H1 (cell line): ENCODE measurements at regions not wholly inside any gene's neighbourhood (a gene's known extent, or its start where the extent isn't known, plus 50 kb on each side); places are given as distances from the start of the nearest gene placed in this dataset.

Experiments used
- CTCF ChIA-PET: fragments of 300-600 bp; sonication (Branson Sonifier 250); formaldehyde crosslinking; loops from one replicate; lab custom pipeline; 2021; ENCODE audit not compliant: partially characterized antibody; lab: Charles Lee
- POLR2A ChIA-PET: fragments of 300-600 bp; sonication (Branson Sonifier 250); formaldehyde crosslinking; loops from one replicate; lab custom pipeline; 2021; ENCODE audit warnings: inconsistent platforms; ENCODE audit not compliant: partially characterized antibody; lab: Charles Lee
- DNase-seq, 2 experiments: peaks; one replicate each; pipeline versions ENCODE4 v3.0.0 to v3.0.0-alpha.2; 2010 to 2022; ENCODE audit warnings: low spot score in 2 of 2, low read depth in 1 of 2, mixed read lengths in 1 of 2
- FAIRE-seq: peaks from 2 replicates; lab custom pipeline; 2011; peaks lifted over from hg19 to GRCh38; lab: Jason Lieb, UNC
- H2AFZ ChIP-seq: 2 replicates; pipeline ENCODE4 v1.8.1; 2012; ENCODE audit warnings: low read length, inconsistent platforms
- H2AK5ac ChIP-seq: 2 replicates; pipeline ENCODE4 v1.6.1; 2013; ENCODE audit warnings: low read depth, low read length
- H2BK120ac ChIP-seq: replicated peaks from 2 replicates; pipeline ENCODE3; 2013; ENCODE audit warnings: low read depth, low read length, inconsistent platforms
- H2BK12ac ChIP-seq: 2 replicates; pipeline ENCODE4 v1.6.1; 2013; ENCODE audit warnings: low read depth, low read length
- H2BK15ac ChIP-seq: 2 replicates; pipeline ENCODE4 v1.6.1; 2013; ENCODE audit warnings: low read length
- H2BK20ac ChIP-seq: 2 replicates; pipeline ENCODE4 v1.6.1; 2013; ENCODE audit warnings: low read length
- H2BK5ac ChIP-seq: 2 replicates; pipeline ENCODE4 v1.6.1; 2013; ENCODE audit warnings: low read depth, low read length
- H3K14ac ChIP-seq: 2 replicates; pipeline ENCODE4 v1.6.1; 2013; ENCODE audit warnings: inconsistent platforms; ENCODE audit not compliant: insufficient read length
- H3K18ac ChIP-seq: 2 replicates; pipeline ENCODE4 v1.6.1; 2013; ENCODE audit warnings: low read length; ENCODE audit errors: extremely low read depth
- H3K23ac ChIP-seq: 2 replicates; pipeline ENCODE4 v1.6.1; 2013; ENCODE audit warnings: inconsistent platforms; ENCODE audit not compliant: insufficient read length
- H3K23me2 ChIP-seq: 2 replicates; pipeline ENCODE4 v1.6.1; 2013; ENCODE audit warnings: low read depth, low read length
- H3K27ac ChIP-seq: 2 replicates; pipeline ENCODE4 v1.6.1; 2011; ENCODE audit warnings: low read depth, low read length, inconsistent platforms
- H3K27me3 ChIP-seq, 4 experiments: replicated peaks in 1 of 4; 1 replicate in 1 of 4; 2 replicates in 3 of 4; pipeline versions ENCODE4 v1.6.1 to v1.8.1; 2011 to 2013; ENCODE audit warnings: low read length in 3 of 4, mild to moderate bottlenecking in 3 of 4, inconsistent platforms in 2 of 4, mixed read lengths in 2 of 4, moderate library complexity in 1 of 4; ENCODE audit not compliant: control insufficient read depth in 3 of 4, insufficient read depth in 3 of 4; ENCODE audit errors: extremely low read depth in 1 of 4
- H3K36me3 ChIP-seq, 4 experiments: 2 replicates each; pipeline versions ENCODE4 v1.6.1 to v1.8.1; 2011 to 2013; ENCODE audit warnings: mild to moderate bottlenecking in 4 of 4, low read length in 3 of 4, moderate library complexity in 2 of 4, control low read depth in 1 of 4, inconsistent platforms in 1 of 4; ENCODE audit not compliant: insufficient read depth in 4 of 4, control insufficient read depth in 2 of 4
- H3K4ac ChIP-seq: replicated peaks from 2 replicates; pipeline ENCODE3; 2013; ENCODE audit warnings: low read length, low read depth, mixed read lengths, inconsistent platforms; ENCODE audit not compliant: insufficient read length
- H3K4me1 ChIP-seq, 4 experiments: replicated peaks in 1 of 4; 1 replicate in 1 of 4; 2 replicates in 3 of 4; pipeline versions ENCODE4 v1.6.1 to v1.8.1; 2011 to 2013; ENCODE audit warnings: low read length in 3 of 4, inconsistent platforms in 2 of 4, mixed read lengths in 1 of 4; ENCODE audit not compliant: insufficient read depth in 4 of 4, control insufficient read depth in 3 of 4
- H3K4me2 ChIP-seq, 2 experiments: 2 replicates each; pipeline versions ENCODE4 v1.6.1 to v1.8.1; 2011 to 2013; ENCODE audit warnings: low read depth in 2 of 2, low read length in 2 of 2, control low read depth in 1 of 2, inconsistent platforms in 1 of 2, mild to moderate bottlenecking in 1 of 2; ENCODE audit not compliant: insufficient read depth in 1 of 2
- H3K4me3 ChIP-seq, 4 experiments: fragments of 200-600, 300-600 bp in 1 of 4; sonication (generic), shearing (Covaris generic), sonication (Bioruptor Twin) in 1 of 4; 2 replicates each; pipeline versions ENCODE4 v1.5.1 to v1.8.1; 2011 to 2016; ENCODE audit warnings: low read length in 4 of 4, low read depth in 3 of 4, control low read depth in 2 of 4, inconsistent platforms in 2 of 4, mild to moderate bottlenecking in 2 of 4, mixed read lengths in 1 of 4, moderate library complexity in 1 of 4; ENCODE audit not compliant: insufficient read depth in 2 of 4; ENCODE audit errors: extremely low read depth in 1 of 4
- H3K56ac ChIP-seq: replicated peaks from 2 replicates; pipeline ENCODE3; 2013; ENCODE audit warnings: low read depth, mild to moderate bottlenecking, mixed read lengths, low read length, inconsistent platforms; ENCODE audit not compliant: insufficient read length
- H3K79me1 ChIP-seq: 2 replicates; pipeline ENCODE4 v1.6.1; 2013; ENCODE audit warnings: low read depth, low read length, control low read depth
- H3K79me2 ChIP-seq, 2 experiments: 2 replicates each; pipeline versions ENCODE4 v1.6.1 to v1.8.1; 2012 to 2013; ENCODE audit warnings: low read length in 2 of 2, mild to moderate bottlenecking in 2 of 2, inconsistent platforms in 1 of 2; ENCODE audit not compliant: insufficient read depth in 2 of 2, control insufficient read depth in 1 of 2
- H3K9ac ChIP-seq, 4 experiments: replicated peaks in 1 of 4; 1 replicate in 1 of 4; 2 replicates in 3 of 4; pipeline versions ENCODE4 v1.6.1 to v1.8.1; 2011 to 2013; ENCODE audit warnings: low read depth in 3 of 4, low read length in 3 of 4, control low read depth in 2 of 4, mild to moderate bottlenecking in 2 of 4, moderate library complexity in 2 of 4, inconsistent platforms in 1 of 4; ENCODE audit errors: extremely low read depth in 1 of 4
- H3K9me3 ChIP-seq, 2 experiments: 2 replicates each; pipeline versions ENCODE4 v1.6.1 to v1.8.1; 2012 to 2013; ENCODE audit warnings: mild to moderate bottlenecking in 2 of 2, moderate library complexity in 2 of 2, control low read depth in 1 of 2, inconsistent platforms in 1 of 2, low read depth in 1 of 2, low read length in 1 of 2, mixed read lengths in 1 of 2; ENCODE audit not compliant: insufficient read depth in 2 of 2
- H4K20me1 ChIP-seq, 2 experiments: replicated peaks in 1 of 2; 2 replicates each; pipeline versions ENCODE3 to v1.8.1; 2011 to 2013; ENCODE audit warnings: inconsistent platforms in 2 of 2, low read length in 2 of 2, mild to moderate bottlenecking in 1 of 2; ENCODE audit not compliant: insufficient read depth in 2 of 2, control insufficient read depth in 1 of 2
- H4K5ac ChIP-seq: 2 replicates; pipeline ENCODE4 v1.6.1; 2013; ENCODE audit warnings: low read length, low read depth, mixed read lengths, inconsistent platforms; ENCODE audit not compliant: insufficient read length
- H4K8ac ChIP-seq: 2 replicates; pipeline ENCODE4 v1.8.0; 2013; ENCODE audit warnings: mild to moderate bottlenecking, moderate library complexity, low read length, inconsistent platforms; ENCODE audit not compliant: insufficient read depth; ENCODE audit errors: extremely low read depth
- H4K91ac ChIP-seq: replicated peaks from 2 replicates; pipeline ENCODE3; 2013; ENCODE audit warnings: low read length, mixed read lengths, inconsistent platforms; ENCODE audit not compliant: insufficient read length
- BACH1 ChIP-seq: IDR thresholded peaks from 2 replicates; pipeline ENCODE4 v1.6.1; 2012; ENCODE audit warnings: low read length, improper control_type of control experiment
- CEBPB ChIP-seq: IDR thresholded peaks from 2 replicates; pipeline ENCODE4 v1.6.1; 2012; ENCODE audit warnings: low read depth, low read length
- GABPA ChIP-seq: IDR thresholded peaks from 2 replicates; pipeline ENCODE4 v1.6.1; 2011; ENCODE audit warnings: mild to moderate bottlenecking, low read length, moderate library complexity, borderline replicate concordance; ENCODE audit not compliant: insufficient read depth
- JUN ChIP-seq: IDR thresholded peaks from 2 replicates; pipeline ENCODE4 v1.6.1; 2011; ENCODE audit warnings: low read depth, mild to moderate bottlenecking, improper control_type of control experiment, low read length
- KDM4A ChIP-seq: IDR thresholded peaks from one replicate; pipeline ENCODE4 v1.7.1; 2012; ENCODE audit warnings: low read depth, mild to moderate bottlenecking, moderate library complexity, low read length, inconsistent platforms; ENCODE audit not compliant: severe bottlenecking
- NANOG ChIP-seq: IDR thresholded peaks from 2 replicates; pipeline ENCODE4 v1.6.1; 2011; ENCODE audit warnings: low read length, low read depth, mild to moderate bottlenecking, inconsistent platforms; ENCODE audit not compliant: insufficient read depth, poor library complexity, severe bottlenecking
- PHF8 ChIP-seq: fragments of 200-600 bp; sonication (generic); conservative IDR thresholded peaks from 2 replicates; pipeline ENCODE4 v1.7.1; 2012; ENCODE audit warnings: low read depth, mild to moderate bottlenecking, inconsistent platforms, low read length, moderate library complexity
- POLR2AphosphoS5 ChIP-seq: IDR thresholded peaks from 2 replicates; pipeline ENCODE4 v1.6.1; 2011; ENCODE audit warnings: low read depth, low read length
- RXRA ChIP-seq: IDR thresholded peaks from 2 replicates; pipeline ENCODE4 v1.6.1; 2011; ENCODE audit warnings: low read depth, mild to moderate bottlenecking, low read length, moderate library complexity; ENCODE audit not compliant: insufficient read depth
- SRF ChIP-seq: IDR thresholded peaks from 2 replicates; pipeline ENCODE4 v1.6.1; 2011; ENCODE audit warnings: mild to moderate bottlenecking, low read depth, low read length, moderate library complexity
- TCF12 ChIP-seq: IDR thresholded peaks from 2 replicates; pipeline ENCODE4 v1.6.1; 2011; ENCODE audit warnings: low read depth, mild to moderate bottlenecking, low read length
- WGBS, 2 experiments: shearing (Covaris generic) in 1 of 2; methylation state at CpG; one replicate each; pipeline versions ENCODE4 v1.1.6 to v1.1.7; 2013 to 2015; ENCODE audit warnings: low lambda C conversion rate in 2 of 2, mixed read lengths in 2 of 2, inconsistent platforms in 1 of 2, low coverage in 1 of 2, missing lambda C conversion rate in 1 of 2; ENCODE audit not compliant: insufficient replicate concordance in 2 of 2, insufficient coverage in 1 of 2, insufficient read length in 1 of 2; ENCODE audit errors: extremely low coverage in 1 of 2, missing lambda C conversion rate in 1 of 2; 5-methylcytosine and 5-hydroxymethylcytosine counted together

DNA sequence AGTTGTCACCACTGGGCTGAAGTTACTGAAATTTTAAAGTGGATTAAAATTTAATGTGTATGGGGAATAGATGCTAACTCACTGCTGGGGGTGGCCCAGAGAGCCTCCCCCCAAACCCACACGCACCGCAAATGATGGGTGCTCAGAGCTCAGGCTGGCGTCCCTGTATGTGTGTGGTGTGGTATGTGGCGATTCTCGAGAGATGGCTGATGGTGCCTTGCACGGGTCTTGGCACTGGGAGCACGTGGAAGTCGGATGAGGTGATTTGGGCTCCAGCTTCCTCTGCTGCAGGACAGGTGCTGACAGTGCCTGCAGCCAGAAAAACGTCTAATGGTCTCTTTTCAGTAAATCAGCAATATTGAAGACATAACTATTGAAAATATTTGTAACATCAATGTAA is 1473.3 kb downstream of the TBC1D22A start:
- FAIRE-seq, result no peak
- Histone ChIP-seq H2BK15ac (no peak overlapping the region), H3K79me2 (no peaks in the 10 kb centered on the region), H2BK5ac (no peak overlapping the region), H4K8ac (no peak overlapping the region), H4K91ac (no peak overlapping the region), H2BK20ac (no peak overlapping the region), H3K23me2 (no peaks in the 10 kb centered on the region), H2BK120ac (no peak overlapping the region), H4K5ac (no peak overlapping the region), H3K18ac (no peak overlapping the region), H3K9ac (no peak overlapping the region), H3K27me3 (peaks cover 0 to 2% (median 0%) of the 10 kb centered on the region in 4 experiments; a peak in 2 of 7 replicates), H2AFZ (no peak overlapping the region), H3K23ac (no peak overlapping the region), H3K27ac (no peak overlapping the region), H3K79me1 (no peaks in the 10 kb centered on the region), H2AK5ac (no peak overlapping the region), H2BK12ac (no peak overlapping the region), H4K20me1 (no peaks in the 10 kb centered on the region), H3K14ac (no peak overlapping the region), H3K4me2 (no peak overlapping the region), H3K4me1 (peaks cover 0 to 3% (median 0%) of the 10 kb centered on the region in 4 experiments; a peak in 3 of 7 replicates), H3K4me3 (no peak overlapping the region), H3K36me3 (no peaks in the 10 kb centered on the region), H3K56ac (no peak overlapping the region), H3K4ac (no peak overlapping the region), H3K9me3 (peaks cover 2 to 3% of the 10 kb centered on the region in 2 experiments; a peak in 2 of 4 replicates)
- peak in 1 of 2 experiments; percentile 4 for DNase-seq
- ChIA-PET POLR2A (no interaction called here), CTCF (interaction anchor here (0.5 kb wide), 1 partner anchor 44 kb away, joined by 3 read pairs; no protein-coding TSS in a partner anchor)
- 93% methylated on average over 9 of the region's 9 CpGs; no CpG with 5 or more reads in 1 of the 2 experiments for WGBS, 2 experiments
- TF ChIP-seq CEBPB, result no peak
- no peak for TF ChIP-seq BACH1
- TF ChIP-seq GABPA, result no peak
- TF ChIP-seq PHF8, result no peak
- no peak for TF ChIP-seq KDM4A
- TF ChIP-seq TCF12, result no peak
- no peak for TF ChIP-seq SRF
- no peak for TF ChIP-seq JUN
- no peak for TF ChIP-seq POLR2AphosphoS5
- no peak for TF ChIP-seq RXRA
- TF ChIP-seq NANOG, result no peak
